GM21360 (cell line): ENCODE measurements at regions not wholly inside any gene's neighbourhood (a gene's known extent, or its start where the extent isn't known, plus 50 kb on each side); places are given as distances from the start of the nearest gene placed in this dataset.

Source experiments
- ATAC-seq: cut with Tn5 transposase; IDR thresholded peaks from one replicate; pipeline ENCODE4 v1.9.1; 2021; ENCODE audit warnings: mild to moderate bottlenecking, moderate library complexity; ENCODE audit not compliant: unreplicated experiment

DNA sequence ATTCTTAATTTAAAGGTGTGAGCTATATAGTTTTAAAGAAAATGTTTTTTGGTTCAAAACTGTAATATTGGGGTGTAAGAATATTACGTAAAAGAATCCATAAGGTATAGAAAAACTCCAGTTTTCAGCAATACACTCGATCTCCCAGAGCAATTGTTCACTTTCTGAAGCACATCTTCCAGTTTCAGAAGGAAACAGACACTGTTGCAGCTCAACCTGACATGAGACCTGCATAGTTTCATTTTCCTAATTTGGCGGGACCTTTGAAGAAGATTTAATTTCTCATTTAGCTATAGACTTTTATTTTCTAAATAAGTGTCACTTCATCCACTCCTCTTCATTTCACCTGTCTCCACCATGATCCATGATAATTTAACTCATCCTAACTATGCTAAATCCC, 281.5 kb downstream of the HTR1B start:
- ATAC-seq, result no peak

DNA sequence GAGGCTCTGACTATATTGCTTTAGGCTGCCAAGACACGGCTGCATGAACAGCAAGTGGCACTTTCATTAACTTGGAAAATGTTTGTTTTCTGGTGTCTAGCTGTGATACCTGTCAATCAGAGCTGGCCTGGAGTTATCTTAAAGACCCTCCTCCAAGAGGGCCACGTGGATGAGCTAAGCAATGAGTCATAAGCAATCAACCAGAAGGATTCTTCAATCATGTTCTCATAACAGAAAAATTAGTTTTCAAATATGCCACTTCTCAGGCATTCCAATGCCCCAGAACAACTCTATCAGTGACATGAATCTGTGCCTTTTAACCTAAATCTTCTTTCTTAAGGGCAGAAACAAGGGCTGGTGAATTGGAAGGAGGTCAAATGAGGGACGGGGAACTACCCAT, 283.0 kb downstream of the HTR1B start:
- no peak for ATAC-seq

DNA sequence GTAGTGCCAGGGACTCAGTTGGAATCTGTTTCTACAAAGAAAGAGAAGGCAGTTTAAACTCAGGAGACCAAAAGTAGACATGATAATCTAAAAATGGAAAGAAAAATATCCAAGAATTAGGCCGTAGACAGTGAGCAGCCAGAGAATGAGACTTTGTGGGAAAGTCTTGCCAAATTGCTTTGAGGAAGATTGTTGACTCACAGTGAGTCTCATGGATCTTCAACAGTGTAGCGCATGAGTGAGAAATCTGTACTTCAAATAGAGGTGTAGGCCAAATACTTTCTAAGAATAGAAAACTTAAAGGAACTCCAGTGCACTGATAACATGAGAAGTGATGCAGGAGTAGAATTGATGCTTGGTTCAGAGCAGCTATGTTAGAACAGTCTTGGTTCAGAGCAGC, 284.5 kb downstream of the HTR1B start:
- ATAC-seq, result no peak

DNA sequence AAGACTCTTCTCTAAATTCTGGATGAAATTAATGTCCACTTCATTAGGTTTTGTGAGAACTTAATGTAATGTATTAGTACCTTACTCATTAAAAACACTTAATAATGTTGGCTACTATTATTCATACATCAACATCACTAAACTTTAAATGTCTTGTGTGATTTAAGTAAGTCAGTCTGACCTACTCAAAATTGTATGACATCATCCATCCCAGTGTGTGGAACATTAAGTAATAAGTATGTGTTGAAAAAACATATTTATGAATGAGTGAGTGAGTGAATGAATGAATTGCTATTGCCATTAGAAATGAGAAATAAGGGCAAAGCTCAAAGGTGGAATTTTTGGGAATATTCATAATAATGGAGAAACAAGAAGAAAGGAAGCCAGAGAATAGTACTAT, 285.8 kb downstream of the HTR1B start:
- ATAC-seq, result no peak

DNA sequence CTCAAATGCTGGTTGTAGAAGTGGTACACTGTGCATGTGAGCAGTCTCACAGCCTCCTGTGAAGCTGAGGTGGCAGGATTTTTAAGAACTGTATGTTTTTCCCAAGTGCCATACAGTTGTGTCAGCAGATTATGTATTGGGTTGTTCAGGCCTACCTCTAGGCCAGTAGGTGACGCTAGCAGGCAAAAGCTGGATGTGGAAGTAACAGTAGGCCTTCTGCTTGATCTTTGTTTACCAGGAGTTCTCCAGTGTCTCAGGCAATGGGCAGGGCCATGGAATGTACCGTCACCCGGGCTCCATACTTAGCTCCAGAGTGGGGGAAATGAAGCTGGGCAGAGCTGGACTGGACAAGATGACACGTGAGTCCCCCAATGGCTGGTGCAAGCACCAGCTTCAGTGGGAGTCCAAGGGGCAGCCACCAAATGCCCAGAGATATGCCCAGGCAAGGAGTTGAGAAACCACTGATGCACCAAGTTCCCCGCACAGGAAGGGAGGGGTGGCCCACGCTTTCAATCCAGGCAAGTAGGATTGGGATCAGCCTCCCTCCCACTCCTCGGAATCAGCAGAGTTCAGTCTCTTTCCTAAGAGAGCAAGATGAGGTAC, 289.7 kb downstream of the HTR1B start:
- no peak for ATAC-seq

DNA sequence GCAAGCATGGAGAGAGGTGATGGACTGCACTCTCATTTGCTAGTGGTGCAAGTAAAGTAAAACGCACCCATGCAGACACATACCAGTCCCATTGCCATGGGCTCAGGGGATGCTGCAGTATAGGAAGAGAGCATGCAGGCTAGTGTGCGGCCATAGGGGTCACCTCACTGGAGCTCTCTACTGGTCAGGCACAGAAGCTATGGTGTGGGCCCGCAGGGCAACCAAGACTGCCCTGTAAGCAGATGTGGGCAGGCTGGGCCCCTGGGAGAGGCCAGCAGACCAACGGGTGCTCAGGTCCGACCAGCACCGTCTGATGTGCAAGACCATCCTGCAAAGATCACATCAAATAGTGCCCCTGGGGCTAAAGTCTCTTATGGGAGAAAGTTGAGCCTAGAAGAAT, 290.7 kb downstream of the HTR1B start:
- ATAC-seq, result no peak

DNA sequence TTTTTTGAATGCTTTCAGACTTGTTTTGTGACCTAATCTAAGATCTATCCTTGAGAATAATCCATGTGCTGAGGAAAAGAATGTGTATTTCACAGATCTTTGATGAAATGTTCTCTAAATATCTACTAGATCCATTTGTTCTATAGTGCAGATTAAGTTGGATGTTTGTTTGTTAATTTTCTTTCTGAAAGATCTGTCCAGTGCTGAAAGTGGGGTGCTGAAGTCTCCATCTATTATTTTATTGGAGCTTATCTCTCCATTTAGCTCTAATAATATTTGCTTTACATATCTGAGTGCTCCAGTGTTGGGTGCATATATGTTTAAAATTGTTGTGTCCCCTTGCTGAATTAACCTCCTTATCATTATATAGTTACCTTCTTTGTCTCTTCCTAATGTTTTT, 303.6 kb downstream of the HTR1B start:
- no peak for ATAC-seq

DNA sequence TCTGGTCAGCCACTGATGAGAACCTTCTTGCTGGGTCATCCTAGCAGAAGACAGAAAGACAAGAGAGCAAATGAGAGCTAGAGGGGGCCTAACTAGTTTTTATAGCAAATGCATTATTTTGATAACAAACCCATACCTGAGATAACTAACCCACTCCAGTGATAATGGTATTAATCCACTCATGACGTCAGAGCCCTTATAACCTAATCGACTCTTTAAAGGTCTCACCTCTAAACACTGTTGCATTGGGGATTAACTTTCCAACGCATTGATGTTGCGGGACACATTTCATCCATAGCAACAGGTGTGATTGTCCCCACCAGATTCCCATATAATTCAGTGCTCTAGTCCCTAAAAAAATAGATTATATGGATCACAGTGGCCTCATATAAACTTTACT, 312.1 kb downstream of the HTR1B start:
- ATAC-seq, result no peak

DNA sequence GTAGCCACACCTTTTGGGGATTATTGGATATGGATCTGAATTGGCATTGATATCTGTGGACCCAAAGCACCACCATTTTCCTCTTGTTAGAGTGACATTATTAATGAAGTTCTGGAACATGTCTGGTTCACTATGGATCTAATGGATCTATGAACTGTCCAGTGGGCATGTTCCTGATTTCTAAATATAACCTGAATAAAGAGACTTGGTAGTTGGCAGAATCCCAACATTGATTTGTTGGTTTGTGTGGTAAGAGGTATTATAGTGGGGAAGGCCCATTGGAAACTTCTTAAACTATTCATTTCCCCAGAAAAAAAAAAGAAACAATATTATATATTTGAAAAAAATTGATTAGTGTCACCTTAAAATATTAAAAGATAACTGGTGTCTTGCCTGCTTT, 312.6 kb downstream of the HTR1B start:
- ATAC-seq, result no peak

DNA sequence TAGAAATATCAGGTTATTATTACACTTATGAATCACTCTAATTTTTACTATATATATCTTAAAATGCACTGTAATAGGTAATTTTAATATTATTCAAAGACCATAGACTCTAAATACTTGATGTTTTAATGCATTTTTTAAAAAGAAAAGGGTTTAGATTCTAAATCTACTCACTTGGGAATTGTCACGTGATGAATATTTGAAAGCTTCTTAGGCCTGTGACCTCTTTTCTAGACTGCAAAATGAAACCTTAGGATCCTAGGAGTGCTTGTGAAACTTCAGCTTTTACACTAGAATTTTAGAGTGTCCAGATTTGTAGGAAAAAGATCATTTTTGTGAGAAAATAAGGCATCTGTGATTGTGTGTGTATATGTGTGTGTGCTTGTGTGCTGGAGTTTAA, 318.0 kb downstream of the HTR1B start:
- no peak for ATAC-seq

DNA sequence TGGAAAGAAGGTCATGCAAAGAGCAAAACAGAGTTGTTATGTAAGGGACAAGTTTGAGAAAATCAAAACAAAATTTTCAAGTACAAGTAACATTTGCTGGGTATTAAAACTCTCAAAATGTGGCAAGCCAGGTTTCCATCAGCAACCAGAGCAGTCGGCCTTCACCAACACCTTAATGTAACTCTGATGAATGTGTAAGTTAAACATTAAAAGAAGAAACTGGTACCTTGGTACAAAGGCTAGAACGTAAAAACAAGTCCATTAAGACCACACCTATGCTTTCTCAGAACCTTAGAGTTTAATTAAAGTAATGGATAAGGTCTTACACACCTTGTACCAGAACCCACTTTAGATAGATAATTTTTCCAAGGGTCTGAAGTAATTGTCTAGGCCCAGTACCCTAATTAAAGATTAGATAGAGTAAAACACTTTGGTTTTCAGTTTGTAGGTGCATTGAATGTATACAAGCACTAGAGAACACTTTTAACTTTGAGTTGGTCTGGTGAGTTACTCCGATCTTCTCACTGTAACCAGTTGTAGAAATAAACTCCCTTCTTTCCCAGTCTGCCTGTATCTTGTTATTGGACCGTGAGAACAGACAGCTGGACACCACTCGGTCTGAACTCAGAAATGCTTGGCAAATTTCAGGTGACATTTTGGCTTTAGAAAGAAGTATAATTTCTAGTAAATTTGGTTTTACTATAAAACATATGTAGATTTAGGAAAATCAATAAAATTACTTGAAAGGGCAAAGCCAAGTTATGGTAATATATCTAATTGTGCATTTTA, 319.4 kb downstream of the HTR1B start:
- no peak for ATAC-seq

DNA sequence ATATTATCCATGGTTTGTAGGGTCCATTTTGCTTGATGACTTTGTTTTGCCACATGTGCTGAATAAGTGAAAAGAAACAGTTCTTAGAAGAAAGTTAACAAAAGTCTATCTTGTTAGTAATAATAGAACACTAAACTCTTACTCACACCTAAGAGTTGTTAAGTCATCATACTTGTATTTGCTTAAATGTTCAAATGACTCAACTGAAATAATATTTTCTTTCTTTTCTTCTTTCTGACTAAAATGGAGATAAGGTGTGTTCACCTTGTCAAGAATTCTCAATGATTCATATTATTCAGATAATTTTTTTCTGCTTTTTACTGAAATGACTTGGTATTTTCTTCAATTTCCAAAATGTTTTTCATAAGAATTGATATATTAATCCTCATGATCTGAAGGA, 327.2 kb downstream of the HTR1B start:
- no peak for ATAC-seq

DNA sequence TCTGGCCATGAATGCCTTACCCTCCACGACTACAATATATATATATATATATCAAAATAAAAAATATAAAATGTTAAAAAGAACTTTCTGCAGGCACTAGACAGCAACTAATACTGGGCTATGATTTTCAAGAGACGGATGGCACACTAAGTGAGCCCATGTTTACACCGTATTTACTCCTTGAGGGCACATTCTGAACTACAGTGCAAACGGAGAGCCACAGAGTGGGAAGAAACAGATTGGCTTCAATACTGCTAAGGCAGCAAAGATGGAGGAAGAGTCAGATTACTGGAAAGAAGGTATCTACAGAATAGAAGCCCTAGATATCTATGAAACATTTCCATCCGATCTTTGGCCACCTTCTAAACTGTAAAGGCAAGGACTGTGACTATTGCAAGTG, 330.3 kb downstream of the HTR1B start:
- ATAC-seq, result no peak

DNA sequence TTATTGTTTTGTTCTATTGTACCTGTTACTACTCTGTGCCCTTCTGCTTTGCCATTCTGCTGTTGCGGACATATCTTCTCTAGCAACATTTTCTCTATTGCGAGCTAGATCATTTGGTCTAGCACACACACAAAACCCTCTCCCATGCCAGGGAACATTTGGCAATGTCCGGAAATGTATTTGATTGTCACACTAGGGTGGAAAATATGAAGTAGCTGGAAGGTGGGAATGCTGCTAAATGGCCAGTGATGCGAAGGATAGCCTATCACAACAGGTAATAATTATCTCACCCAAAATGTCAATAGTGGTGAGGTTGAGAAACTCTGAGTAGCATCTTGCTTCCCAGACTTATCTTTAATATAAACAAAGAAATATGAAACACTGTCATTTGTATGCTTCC, 331.9 kb downstream of the HTR1B start:
- no peak for ATAC-seq

DNA sequence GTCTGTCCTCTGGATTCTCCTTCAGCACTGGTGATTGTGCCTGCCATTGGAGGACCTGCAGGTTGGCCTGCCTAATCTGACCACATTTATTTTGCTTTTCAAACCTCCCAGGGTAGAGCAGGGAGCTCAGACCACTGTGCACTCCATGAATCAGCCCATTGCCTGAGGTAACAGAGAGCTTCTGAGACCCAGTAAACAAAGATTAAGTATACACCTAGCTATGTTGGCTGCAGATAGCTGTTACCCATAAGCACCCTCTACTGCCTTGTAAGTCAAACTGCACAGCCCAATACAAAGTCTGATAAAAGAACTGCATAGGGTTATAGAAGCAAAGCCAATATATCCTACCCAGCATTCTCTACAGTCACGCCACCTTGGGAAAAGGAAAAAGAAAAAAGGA, 338.7 kb downstream of the HTR1B start:
- ATAC-seq, result no peak

DNA sequence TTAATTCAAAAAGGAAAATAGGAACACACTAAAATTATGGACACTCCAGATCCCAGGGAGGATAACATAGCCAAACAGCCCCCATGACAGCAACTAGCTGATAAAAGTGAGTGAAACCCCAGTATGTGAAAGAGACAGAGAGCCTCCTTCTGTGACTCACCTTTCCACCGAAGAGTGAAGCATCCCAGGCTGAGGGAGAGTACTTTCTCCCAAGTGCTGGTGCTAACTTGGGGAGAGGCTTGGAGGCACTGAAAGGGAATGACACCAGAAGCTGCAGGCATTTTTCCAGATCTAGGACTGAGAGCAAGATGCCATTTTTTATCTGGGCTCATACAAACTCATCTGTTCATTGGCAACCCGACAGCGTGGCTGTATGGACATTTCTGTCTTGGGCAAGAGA, 339.8 kb downstream of the HTR1B start:
- no peak for ATAC-seq

DNA sequence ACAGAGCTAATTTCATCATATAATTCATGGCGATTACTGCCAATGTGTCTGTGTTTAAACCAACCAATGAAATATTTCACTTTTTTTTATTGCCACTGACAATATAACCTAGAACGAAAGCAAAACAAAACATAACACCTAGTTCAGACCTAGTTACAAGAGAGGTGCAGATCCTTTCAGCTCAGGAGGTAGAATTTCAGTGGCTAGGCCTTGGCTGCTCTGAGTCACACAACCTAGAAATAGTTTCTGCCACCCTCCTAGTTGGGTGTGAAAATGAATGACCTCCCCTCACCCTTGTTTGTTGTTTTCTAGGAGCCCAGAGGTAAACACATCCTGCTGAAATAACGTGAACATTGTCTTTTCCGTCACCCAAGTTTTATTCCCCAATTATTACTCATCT, 356.3 kb downstream of the HTR1B start:
- ATAC-seq, result no peak

DNA sequence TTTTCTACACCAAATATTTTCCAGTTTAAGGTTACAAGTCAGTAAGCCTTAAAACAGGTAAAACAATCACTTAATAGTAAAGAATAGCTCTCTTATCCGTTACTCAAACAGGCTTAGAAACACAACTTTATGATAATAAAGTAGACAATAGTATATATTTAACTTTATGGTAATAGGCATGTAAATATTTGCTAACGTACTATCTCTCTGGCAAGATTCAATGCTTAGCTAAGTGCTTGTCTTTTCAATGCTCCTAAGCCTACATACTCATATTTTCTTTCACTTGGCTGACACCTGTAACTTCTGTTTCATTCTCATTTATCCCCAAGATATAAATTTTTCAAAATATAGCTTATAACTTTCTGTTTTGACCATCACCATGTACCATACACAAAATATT, 358.2 kb downstream of the HTR1B start:
- no peak for ATAC-seq

DNA sequence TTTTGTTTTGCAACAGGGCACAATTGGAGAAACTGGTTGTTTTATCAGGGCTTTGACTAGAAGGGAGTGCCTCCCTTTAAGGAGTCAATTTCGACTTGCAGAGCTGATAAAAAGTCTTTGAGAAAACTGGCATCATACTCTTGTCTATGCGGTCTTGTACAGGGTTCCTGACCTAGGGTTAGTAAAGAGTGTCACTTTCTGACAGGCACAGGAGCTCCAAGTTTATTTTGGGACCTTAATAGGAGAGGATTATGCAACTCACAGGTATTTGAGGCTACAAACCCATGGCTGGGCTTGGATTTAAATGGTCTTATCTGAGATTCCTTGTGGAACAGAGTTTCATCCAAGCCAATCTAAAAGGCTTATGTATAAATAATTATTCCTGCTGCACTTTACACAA, 365.4 kb downstream of the HTR1B start:
- ATAC-seq, result no peak

DNA sequence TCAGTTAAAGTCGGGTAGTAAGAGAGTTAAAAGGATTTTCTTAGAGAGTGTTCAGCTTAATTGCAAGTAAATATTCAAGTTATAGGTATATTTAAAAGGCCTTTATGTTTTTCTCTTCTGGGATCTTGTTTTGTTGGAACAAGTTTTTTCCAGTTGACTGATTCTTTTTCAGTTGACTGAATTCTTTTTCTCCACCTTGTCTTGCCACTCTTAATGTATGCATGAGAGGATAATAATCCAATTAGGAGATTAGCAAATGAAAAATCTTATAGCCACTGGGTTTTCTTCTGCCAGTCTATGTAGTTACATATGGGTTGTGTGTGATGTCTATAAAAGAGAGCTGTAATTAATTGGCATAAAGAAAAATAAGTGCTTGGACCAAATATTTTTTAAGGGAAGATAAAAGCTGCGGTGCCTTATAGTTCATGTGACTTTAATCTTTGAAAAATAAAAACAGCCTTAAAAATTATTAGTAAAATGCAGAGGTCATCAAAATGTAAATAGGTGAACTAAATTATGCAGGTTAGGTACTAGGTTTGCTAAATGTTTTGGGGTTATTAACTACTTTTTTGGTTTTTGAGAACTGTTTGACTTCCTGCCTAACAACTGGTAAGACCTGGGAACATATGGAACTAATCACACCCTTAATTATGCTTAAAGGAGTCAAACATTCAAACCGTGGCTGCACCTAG, 367.2 kb downstream of the HTR1B start:
- ATAC-seq, result no peak

DNA sequence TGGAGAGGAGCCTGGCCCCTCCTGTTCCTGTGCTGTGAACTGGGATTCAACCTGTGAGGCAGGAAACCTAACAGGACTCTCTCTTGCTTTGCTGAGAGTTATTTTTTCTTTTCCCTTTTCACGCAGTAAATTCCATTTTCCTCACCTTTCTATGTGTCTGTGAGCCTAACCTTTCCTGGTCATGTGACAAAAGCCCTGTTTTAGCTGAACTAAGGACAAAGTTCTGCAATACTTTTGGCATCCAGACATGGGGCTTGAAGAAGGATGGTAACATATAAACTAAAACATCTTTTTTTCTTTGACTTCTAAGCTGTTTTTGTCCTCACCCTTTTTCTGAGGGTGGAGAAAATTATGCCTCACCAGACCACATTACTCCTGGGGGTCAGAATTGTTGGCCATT, 368.5 kb downstream of the HTR1B start:
- no peak for ATAC-seq

DNA sequence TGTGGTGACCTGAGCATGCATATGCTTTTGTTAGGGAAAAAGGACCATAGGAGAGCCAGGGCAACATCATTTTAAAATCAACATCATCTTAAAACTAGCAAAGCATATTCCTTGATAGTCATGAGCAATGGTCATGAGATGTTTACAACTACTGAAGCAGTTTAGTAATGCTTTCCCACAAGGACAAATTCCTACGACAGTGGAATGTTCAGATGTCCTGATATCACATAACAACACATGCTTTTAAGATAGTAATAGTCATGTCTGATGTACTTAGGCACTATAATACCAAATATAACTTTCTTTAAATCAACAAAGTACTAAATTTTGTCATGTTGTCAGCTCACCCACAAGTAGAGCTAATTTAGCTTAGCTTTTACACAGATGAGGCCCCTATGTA, 370.3 kb downstream of the HTR1B start:
- no peak for ATAC-seq
